ENCODE measurements at regions not wholly inside any gene's neighbourhood (a gene's known extent, or its start where the extent isn't known, plus 50 kb on each side); places are given as distances from the start of the nearest gene placed in this dataset.
"Not testable (repeated sequence)": the region's sequence is repeated elsewhere in the genome, so short reads cannot be mapped to it uniquely, and the experiment has no call there.

DNA sequence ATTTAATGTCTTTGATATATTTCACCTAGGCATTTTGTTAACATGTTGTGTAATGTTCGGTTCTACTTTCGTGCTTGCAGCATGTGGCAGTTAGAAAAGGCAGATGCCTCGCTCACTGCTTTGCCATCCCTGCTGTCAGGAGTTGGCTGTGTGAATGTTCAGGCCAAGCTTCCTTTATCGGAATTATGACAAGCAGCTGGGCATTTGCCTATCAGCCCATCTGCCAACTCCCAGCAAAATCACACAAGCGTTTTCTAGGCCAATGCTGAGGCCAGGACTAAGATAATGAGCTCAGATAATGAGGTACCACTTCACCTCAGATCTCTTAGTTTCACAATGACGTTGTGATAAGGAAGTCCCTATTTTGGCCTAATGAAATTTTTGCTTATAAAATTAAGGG, 212.7 kb upstream of the FAM3C start:
- peaks cover 10% of the 10 kb centered on the region; the same call in 1 of the 2 replicates for H3K27me3 ChIP-seq
- DNase-seq, result no peak
- TF ChIP-seq, protein P1, sequence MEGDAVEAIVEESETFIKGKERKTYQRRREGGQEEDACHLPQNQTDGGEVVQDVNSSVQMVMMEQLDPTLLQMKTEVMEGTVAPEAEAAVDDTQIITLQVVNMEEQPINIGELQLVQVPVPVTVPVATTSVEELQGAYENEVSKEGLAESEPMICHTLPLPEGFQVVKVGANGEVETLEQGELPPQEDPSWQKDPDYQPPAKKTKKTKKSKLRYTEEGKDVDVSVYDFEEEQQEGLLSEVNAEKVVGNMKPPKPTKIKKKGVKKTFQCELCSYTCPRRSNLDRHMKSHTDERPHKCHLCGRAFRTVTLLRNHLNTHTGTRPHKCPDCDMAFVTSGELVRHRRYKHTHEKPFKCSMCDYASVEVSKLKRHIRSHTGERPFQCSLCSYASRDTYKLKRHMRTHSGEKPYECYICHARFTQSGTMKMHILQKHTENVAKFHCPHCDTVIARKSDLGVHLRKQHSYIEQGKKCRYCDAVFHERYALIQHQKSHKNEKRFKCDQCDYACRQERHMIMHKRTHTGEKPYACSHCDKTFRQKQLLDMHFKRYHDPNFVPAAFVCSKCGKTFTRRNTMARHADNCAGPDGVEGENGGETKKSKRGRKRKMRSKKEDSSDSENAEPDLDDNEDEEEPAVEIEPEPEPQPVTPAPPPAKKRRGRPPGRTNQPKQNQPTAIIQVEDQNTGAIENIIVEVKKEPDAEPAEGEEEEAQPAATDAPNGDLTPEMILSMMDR (IDR thresholded peaks at IDR 0.05; ENCODE audit: low read depth, low read length), result no peak
- H3K4me3 ChIP-seq (ENCODE audit: low read depth, low read length), result no peak overlapping the region
- no peaks in the 10 kb centered on the region for H3K36me3 ChIP-seq
- no peaks in the 10 kb centered on the region for H3K4me1 ChIP-seq
- no peaks in the 10 kb centered on the region for H3K9me3 ChIP-seq

DNA sequence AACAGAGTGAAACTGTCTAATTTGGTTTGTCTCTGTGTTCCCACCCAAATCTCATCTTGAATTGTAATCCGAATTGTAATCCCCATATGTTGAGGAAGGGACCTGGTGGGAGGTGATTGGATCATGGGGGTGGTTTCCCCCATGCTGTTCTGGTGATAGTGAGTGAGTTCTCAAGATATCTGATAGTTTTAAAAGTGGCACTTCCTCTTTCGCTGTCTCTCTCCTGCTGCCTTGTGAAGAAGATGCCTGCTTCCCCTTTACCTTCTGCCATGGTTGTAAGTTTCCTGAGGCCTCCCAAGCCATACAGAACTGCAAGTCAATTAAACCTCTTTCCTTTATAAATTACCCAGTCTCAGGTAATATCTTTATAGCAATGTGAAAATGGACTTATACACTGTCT, 212.1 kb upstream of the FAM3C start:
- not testable (repeated sequence) for H3K4me3 ChIP-seq (ENCODE audit: low read depth, low read length); H3K9me3 ChIP-seq; DNase-seq; H3K4me1 ChIP-seq; H3K36me3 ChIP-seq; H3K27me3 ChIP-seq

DNA sequence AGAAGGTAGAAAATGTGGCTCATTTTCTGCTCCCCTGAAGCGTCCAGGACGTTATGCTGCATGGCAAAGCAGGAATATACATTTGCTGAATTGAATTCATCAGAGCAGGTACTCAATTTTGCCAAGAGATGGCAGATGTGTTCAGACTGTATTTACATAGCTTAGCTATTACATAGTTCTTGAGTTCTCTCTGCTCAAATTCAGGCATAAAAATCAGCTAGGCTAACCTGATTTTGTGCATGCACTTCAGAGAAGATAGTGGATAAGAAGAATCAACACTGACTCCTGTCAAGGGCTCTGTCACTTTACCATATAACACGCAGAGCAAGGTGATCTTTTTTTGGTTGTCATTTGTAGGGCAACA, 209.2 kb upstream of the FAM3C start:
- Histone ChIP-seq H3K4me1 (no peaks in the 10 kb centered on the region), H3K4me3 (ENCODE audit: low read depth, low read length) (no peak overlapping the region), H3K9me3 (no peaks in the 10 kb centered on the region), H3K27me3 (peaks cover 10% of the 10 kb centered on the region; the same call in 1 of the 2 replicates), H3K36me3 (no peaks in the 10 kb centered on the region)
- TF ChIP-seq, protein P1 (IDR thresholded peaks at IDR 0.05; ENCODE audit: low read depth, low read length), result no peak
- no peak for DNase-seq

DNA sequence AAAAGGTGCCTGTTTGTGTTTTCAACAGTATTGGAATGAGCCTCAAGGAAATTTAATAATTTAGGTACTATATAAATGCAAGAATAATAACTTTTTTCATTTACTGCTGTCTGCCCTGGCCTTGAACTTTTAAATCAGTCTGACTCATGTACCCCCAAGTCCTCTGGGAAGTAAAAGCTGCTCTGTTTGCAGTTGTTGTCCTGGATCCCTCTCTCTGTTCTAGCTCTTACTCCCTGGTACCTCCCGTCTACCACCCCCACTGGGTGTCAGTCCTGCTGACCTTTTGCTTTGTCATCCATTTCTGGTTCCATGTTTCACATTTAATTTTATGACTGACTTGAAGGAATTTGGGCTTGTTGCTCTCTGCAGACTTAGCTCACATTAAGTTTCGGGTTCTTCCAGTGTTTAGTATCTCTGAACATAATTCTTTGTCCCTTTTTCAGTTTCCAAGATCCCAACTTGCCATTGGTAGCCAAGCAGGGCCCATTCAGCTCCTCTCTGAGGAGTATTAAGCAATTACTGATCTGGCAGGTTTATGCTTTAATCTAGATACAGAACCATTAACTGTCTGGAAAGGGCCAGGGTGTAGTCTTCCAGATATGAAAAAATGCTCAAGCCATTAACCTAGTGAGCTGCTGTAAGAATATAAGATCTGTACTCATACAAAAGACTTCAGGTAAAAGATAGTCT, 208.7 kb upstream of the FAM3C start:
- peaks cover 10% of the 10 kb centered on the region; the same call in 1 of the 2 replicates for H3K27me3 ChIP-seq
- no peak overlapping the region for H3K4me3 ChIP-seq (ENCODE audit: low read depth, low read length)
- TF ChIP-seq, protein P1 (IDR thresholded peaks at IDR 0.05; ENCODE audit: low read depth, low read length), result no peak
- H3K4me1 ChIP-seq, result no peaks in the 10 kb centered on the region
- no peaks in the 10 kb centered on the region for H3K36me3 ChIP-seq
- H3K9me3 ChIP-seq, result no peaks in the 10 kb centered on the region
- DNase-seq, result no peak

DNA sequence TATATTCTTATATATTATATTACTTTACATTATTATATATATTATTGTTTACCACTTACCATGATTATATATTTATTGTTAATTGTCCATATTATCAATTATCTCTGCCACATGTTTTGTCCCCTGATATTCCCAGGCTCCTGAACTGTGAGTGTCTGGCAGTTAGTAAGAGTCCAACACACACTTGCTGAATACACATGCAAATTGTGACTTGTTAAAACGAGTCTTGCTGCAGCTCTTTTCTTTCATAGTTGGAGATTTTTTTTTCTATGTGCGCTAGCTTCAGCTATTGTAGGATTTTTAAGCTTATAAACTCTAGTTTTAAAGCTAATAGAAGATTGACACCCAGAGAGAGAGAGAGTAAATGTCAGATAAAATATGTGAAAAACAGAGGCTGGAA, 207.8 kb upstream of the FAM3C start:
- TF ChIP-seq, protein P1 (IDR thresholded peaks at IDR 0.05; ENCODE audit: low read depth, low read length), result no peak
- DNase-seq, result no peak
- Histone ChIP-seq H3K36me3 (no peaks in the 10 kb centered on the region), H3K9me3 (no peaks in the 10 kb centered on the region), H3K4me3 (ENCODE audit: low read depth, low read length) (no peak overlapping the region), H3K4me1 (no peaks in the 10 kb centered on the region), H3K27me3 (peaks cover 10% of the 10 kb centered on the region; the same call in 1 of the 2 replicates)

DNA sequence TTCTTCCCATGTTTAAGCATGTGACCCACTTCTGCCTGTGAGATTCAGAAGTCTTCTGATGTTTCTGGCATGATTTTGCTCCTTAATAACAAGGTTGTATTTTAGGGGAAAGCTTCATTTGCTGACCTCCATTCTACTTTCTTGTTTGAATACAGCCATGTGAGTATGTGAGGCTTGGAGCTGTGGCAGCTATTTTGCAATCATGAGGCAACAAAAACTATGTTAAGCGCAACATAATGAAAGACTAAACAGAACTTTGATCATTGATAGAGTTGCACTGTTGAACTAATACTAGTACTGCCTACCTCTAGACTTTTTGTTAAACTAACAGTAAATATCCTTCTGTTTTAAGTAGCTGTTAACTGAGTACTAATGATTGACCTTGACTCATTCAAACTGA, 203.8 kb upstream of the FAM3C start:
- TF ChIP-seq, protein P1 (IDR thresholded peaks at IDR 0.05; ENCODE audit: low read depth, low read length), result no peak
- Histone ChIP-seq H3K4me1 (no peaks in the 10 kb centered on the region), H3K9me3 (no peaks in the 10 kb centered on the region)

More for the DNA sequence above, 203.8 kb upstream of the FAM3C start:
- Histone ChIP-seq H3K4me3 (ENCODE audit: low read depth, low read length) (no peak overlapping the region), H3K27me3 (peaks cover 5% of the 10 kb centered on the region; the same call in 1 of the 2 replicates), H3K36me3 (no peaks in the 10 kb centered on the region)
- DNase-seq, result no peak

Measured in BE2C (cell line).